Testis (tissue), 2 donors: ENCODE measurements at regions not wholly inside any gene's neighbourhood (a gene's known extent, or its start where the extent isn't known, plus 50 kb on each side); places are given as distances from the start of the nearest gene placed in this dataset.
"Not testable (repeated sequence)": the region's sequence is repeated elsewhere in the genome, so short reads cannot be mapped to it uniquely, and the experiment has no call there.

Experiments
- DNase-seq: peaks from one replicate; pipeline ENCODE4 v3.0.0-alpha.2; 2019
- H3K27ac ChIP-seq, 2 donors: fragments of 200-600 bp; sonication (generic); one replicate each; pipeline ENCODE4 v1.5.1; 2019
- H3K27me3 ChIP-seq: fragments of 200-600 bp; sonication (generic); one replicate; pipeline ENCODE4 v1.5.1; 2019
- H3K36me3 ChIP-seq: fragments of 200-600 bp; sonication (generic); one replicate; pipeline ENCODE4 v1.5.1; 2017; ENCODE audit warnings: low read depth; ENCODE audit errors: missing control alignments
- H3K4me1 ChIP-seq: fragments of 200-600 bp; sonication (generic); one replicate; pipeline ENCODE4 v1.5.1; 2019
- H3K4me3 ChIP-seq, 2 donors: fragments of 200-600 bp; sonication (generic); one replicate each; pipeline ENCODE4 v1.5.1; 2017 to 2019
- H3K9me3 ChIP-seq: fragments of 200-600 bp; sonication (generic); one replicate; pipeline ENCODE4 v1.5.1; 2017
- POLR2A ChIP-seq: fragments of 450-650 bp; IDR thresholded peaks from one replicate; pipeline ENCODE4 v1.6.1; 2017; ENCODE audit warnings: antibody characterized with exemption, mild to moderate bottlenecking, moderate library complexity
- WGBS, 2 donors: methylation state at CpG; one replicate each; pipeline ENCODE4 v1.1.5; 2018; 5-methylcytosine and 5-hydroxymethylcytosine counted together
- intact Hi-C: fragments of 100-400 bp; cut with DNase I; formaldehyde crosslinking; loops from one replicate; pipeline ENCODE4 v1.15.1; 2023; ENCODE audit warnings: low total_unique reads
- TF ChIP-seq, protein P1 (sequence below), 3 experiments: fragments of 450-650 bp in 2 of 3; fragments of 200-600 bp in 1 of 3; sonication (generic) in 1 of 3; IDR thresholded peaks; one replicate each; pipeline ENCODE4 v1.5.1; 2016 to 2019; ENCODE audit warnings: antibody characterized with exemption in 3 of 3, mild to moderate bottlenecking in 2 of 3, moderate library complexity in 1 of 3

DNA sequence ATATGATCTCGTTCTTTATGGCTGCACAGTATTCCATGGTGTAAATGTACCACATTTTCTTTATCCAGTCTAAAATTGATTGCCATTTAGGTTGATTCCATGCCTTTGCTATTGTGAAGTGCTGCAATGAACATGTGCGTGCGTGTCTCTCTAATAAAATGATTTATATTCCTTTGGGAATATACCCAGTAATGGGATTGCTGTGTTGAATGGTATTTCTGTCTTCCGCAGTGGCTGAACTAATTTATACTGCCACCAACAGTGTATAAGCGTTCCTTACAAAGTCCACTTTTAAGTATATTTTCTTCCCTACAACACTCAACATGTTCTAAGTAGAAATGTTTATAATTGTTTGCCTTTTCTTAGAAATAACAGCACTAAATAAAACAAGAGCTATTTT, 521.9 kb downstream of the DTWD2 start:
- no peak for TF ChIP-seq POLR2A
- TF ChIP-seq, protein P1, sequence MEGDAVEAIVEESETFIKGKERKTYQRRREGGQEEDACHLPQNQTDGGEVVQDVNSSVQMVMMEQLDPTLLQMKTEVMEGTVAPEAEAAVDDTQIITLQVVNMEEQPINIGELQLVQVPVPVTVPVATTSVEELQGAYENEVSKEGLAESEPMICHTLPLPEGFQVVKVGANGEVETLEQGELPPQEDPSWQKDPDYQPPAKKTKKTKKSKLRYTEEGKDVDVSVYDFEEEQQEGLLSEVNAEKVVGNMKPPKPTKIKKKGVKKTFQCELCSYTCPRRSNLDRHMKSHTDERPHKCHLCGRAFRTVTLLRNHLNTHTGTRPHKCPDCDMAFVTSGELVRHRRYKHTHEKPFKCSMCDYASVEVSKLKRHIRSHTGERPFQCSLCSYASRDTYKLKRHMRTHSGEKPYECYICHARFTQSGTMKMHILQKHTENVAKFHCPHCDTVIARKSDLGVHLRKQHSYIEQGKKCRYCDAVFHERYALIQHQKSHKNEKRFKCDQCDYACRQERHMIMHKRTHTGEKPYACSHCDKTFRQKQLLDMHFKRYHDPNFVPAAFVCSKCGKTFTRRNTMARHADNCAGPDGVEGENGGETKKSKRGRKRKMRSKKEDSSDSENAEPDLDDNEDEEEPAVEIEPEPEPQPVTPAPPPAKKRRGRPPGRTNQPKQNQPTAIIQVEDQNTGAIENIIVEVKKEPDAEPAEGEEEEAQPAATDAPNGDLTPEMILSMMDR (IDR thresholded peaks at IDR 0.05): no peak
- Histone ChIP-seq H3K4me3 (no peak overlapping the region), H3K27me3 (no peaks in the 10 kb centered on the region), H3K27ac (no peak overlapping the region), H3K9me3 (no peaks in the 10 kb centered on the region), H3K4me1 (no peaks in the 10 kb centered on the region), H3K36me3 (no peaks in the 10 kb centered on the region)
- no peak for DNase-seq
- WGBS, 2 donors: 92 to 93% methylated on average over 5 of the region's 5 CpGs
- intact Hi-C loops: no loop called here

- DNase-seq, H3K27ac ChIP-seq, H3K27me3 ChIP-seq, H3K4me1 ChIP-seq, H3K4me3 ChIP-seq, H3K36me3 ChIP-seq, H3K9me3 ChIP-seq, intact Hi-C loops: not testable (repeated sequence)
- 87 to 88% methylated on average over 2 of the region's 2 CpGs for WGBS, 2 donors
These were observed 526.1 kb downstream of the DTWD2 start for GRCh38 chr5:118462276-118462675.

DNA sequence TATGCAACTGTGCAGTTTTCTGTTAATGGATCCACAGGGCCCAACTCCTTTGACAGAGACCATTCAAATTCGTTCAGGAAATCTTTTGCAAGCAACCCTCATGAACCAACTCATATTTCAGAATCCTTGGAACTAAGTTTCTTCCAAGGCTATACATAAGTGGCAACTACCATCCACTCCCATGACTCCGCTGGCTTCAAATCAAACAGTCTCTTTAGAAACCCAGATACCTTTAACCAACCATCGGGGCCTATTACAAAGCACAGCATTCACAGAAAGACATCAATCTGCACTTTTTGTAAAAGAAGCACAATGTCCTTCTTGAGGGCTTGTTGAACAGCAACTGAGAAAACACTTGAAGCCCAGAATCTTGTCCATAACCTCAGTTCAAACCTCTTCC, 526.9 kb downstream of the DTWD2 start:
- Histone ChIP-seq H3K36me3 (no peaks in the 10 kb centered on the region), H3K27me3 (no peaks in the 10 kb centered on the region), H3K4me1 (no peaks in the 10 kb centered on the region), H3K9me3 (no peaks in the 10 kb centered on the region), H3K4me3 (no peak overlapping the region), H3K27ac (no peak overlapping the region)
- 82 to 91% methylated on average over 3 of the region's 3 CpGs for WGBS, 2 donors
- TF ChIP-seq POLR2A: no peak
- TF ChIP-seq, protein P1 (IDR thresholded peaks at IDR 0.05): no peak
- intact Hi-C loops: no loop called here
- DNase-seq: no peak

DNA sequence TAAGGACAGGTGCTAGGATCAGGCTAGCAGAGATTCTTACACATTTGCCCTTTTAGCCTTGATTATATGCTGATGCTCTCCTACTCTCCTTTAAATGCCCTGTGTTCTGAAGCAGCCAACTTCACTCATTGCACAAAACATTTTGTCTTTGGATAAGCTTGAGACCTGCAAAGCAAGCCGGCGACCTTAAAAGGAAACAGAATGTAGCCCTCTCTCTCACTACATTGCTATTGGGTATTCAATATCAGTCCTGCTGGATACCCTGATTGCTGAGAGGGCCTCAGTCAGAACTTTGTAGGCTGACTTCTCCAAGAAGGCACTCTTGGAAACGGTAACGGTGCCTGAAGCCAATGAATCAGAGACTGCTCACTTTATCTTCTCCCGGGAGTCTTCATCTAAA, 528.9 kb downstream of the DTWD2 start:
- H3K27me3 ChIP-seq: no peaks in the 10 kb centered on the region
- intact Hi-C loops: no loop called here
- no peaks in the 10 kb centered on the region for H3K9me3 ChIP-seq
- DNase-seq: no peak
- WGBS, 2 donors: 87 to 95% methylated on average over 5 of the region's 5 CpGs
- H3K4me1 ChIP-seq: no peaks in the 10 kb centered on the region
- H3K36me3 ChIP-seq: no peaks in the 10 kb centered on the region
- H3K4me3 ChIP-seq: no peak overlapping the region
- TF ChIP-seq POLR2A: no peak
- TF ChIP-seq, protein P1 (IDR thresholded peaks at IDR 0.05): no peak
- H3K27ac ChIP-seq: no peak overlapping the region

DNA sequence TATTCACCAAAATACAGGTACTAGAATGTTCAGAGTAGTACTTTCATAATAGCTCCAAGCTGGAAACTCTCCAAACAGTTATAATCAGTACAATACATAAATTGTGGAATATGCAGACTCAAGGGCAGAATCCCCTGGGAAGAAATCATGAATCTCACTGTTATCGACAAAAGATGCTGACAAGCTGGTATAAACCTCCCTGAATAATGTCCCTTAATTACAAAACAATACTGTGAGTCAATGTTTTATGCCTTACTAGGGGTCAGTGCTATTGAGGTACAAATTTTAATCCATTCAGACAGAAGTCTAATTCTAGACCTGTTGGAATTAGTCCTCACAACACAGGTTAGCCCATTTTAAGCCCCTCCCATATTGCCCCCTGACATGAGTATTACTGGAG, 532.3 kb downstream of the DTWD2 start:
- Histone ChIP-seq H3K9me3 (no peaks in the 10 kb centered on the region), H3K36me3 (no peaks in the 10 kb centered on the region), H3K27ac (no peak overlapping the region), H3K4me3 (no peak overlapping the region), H3K27me3 (no peaks in the 10 kb centered on the region), H3K4me1 (no peaks in the 10 kb centered on the region)
- intact Hi-C loops: no loop called here
- 81 to 95% methylated on average over 1 of the region's 1 CpG for WGBS, 2 donors
- no peak for DNase-seq
- TF ChIP-seq POLR2A: no peak
- TF ChIP-seq, protein P1 (IDR thresholded peaks at IDR 0.05): no peak
